HG03442 (cell line): ENCODE measurements at regions not wholly inside any gene's neighbourhood (a gene's known extent, or its start where the extent isn't known, plus 50 kb on each side); places are given as distances from the start of the nearest gene placed in this dataset.

Experiments
- ATAC-seq: cut with Tn5 transposase; IDR thresholded peaks from one replicate; pipeline ENCODE4 v1.9.1; 2021; ENCODE audit warnings: mild to moderate bottlenecking, moderate library complexity; ENCODE audit not compliant: unreplicated experiment

GRCh38 chr15:96276438-96277210 is 53.9 kb upstream of the NR2F2 start:
- no peak for ATAC-seq
